ENCODE measurements at regions not wholly inside any gene's neighbourhood (a gene's known extent, or its start where the extent isn't known, plus 50 kb on each side); places are given as distances from the start of the nearest gene placed in this dataset.
"Not testable (repeated sequence)": the region's sequence is repeated elsewhere in the genome, so short reads cannot be mapped to it uniquely, and the experiment has no call there.

GRCh38 chr20:54806462-54806861, 331.1 kb downstream of the DOK5 start:
- Mint-ChIP-seq H3K4me1 (ENCODE audit: low read depth) (no peaks in the 10 kb centered on the region), H3K4me3 (ENCODE audit: unreplicated experiment) (no peak overlapping the region), H3K9me3 (ENCODE audit: low read depth) (no peaks in the 10 kb centered on the region), H3K27me3 (ENCODE audit: low read depth) (no peaks in the 10 kb centered on the region), H3K36me3 (ENCODE audit: low read depth) (no peaks in the 10 kb centered on the region), H3K27ac (ENCODE audit: unreplicated experiment) (no peak overlapping the region)
- DNase-seq (ENCODE audit: low spot score), result no peak
- TF ChIP-seq CTCF (IDR thresholded peaks at IDR 0.05), result no peak

GRCh38 chr20:54794874-54795273, 319.5 kb downstream of the DOK5 start:
- Mint-ChIP-seq H3K4me1 (ENCODE audit: low read depth) (no peaks in the 10 kb centered on the region), H3K9me3 (ENCODE audit: low read depth) (peaks cover 29% of the 10 kb centered on the region), H3K36me3 (ENCODE audit: low read depth) (no peaks in the 10 kb centered on the region), H3K27me3 (ENCODE audit: low read depth) (no peaks in the 10 kb centered on the region), H3K27ac (ENCODE audit: unreplicated experiment) (no peak overlapping the region), H3K4me3 (ENCODE audit: unreplicated experiment) (no peak overlapping the region)
- no peak for DNase-seq (ENCODE audit: low spot score)
- TF ChIP-seq CTCF (IDR thresholded peaks at IDR 0.05), result no peak

- Mint-ChIP-seq H3K36me3 (ENCODE audit: low read depth) (no peaks in the 10 kb centered on the region), H3K27me3 (ENCODE audit: low read depth) (no peaks in the 10 kb centered on the region), H3K27ac (ENCODE audit: unreplicated experiment) (no peak overlapping the region), H3K9me3 (ENCODE audit: low read depth) (peaks cover 34% of the 10 kb centered on the region), H3K4me1 (ENCODE audit: low read depth) (no peaks in the 10 kb centered on the region), H3K4me3 (ENCODE audit: unreplicated experiment) (no peak overlapping the region)
- no peak for DNase-seq (ENCODE audit: low spot score)
- TF ChIP-seq CTCF (IDR thresholded peaks at IDR 0.05), result no peak
Measured at GRCh38 chr20:54794110-54794509, 318.7 kb downstream of the DOK5 start.

- H3K4me3 Mint-ChIP-seq (ENCODE audit: unreplicated experiment), result no peak overlapping the region
- DNase-seq (ENCODE audit: low spot score), result no peak
- no peaks in the 10 kb centered on the region for H3K36me3 Mint-ChIP-seq (ENCODE audit: low read depth)
- no peaks in the 10 kb centered on the region for H3K4me1 Mint-ChIP-seq (ENCODE audit: low read depth)
- no peak for TF ChIP-seq CTCF (IDR thresholded peaks at IDR 0.05)
- no peak overlapping the region for H3K27ac Mint-ChIP-seq (ENCODE audit: unreplicated experiment)
- no peaks in the 10 kb centered on the region for H3K27me3 Mint-ChIP-seq (ENCODE audit: low read depth)
- peaks cover 39% of the 10 kb centered on the region for H3K9me3 Mint-ChIP-seq (ENCODE audit: low read depth)
Measured at GRCh38 chr20:54793291-54793992, 318.0 kb downstream of the DOK5 start.

- Mint-ChIP-seq H3K9me3 (ENCODE audit: low read depth) (peaks cover 42% of the 10 kb centered on the region), H3K27ac (ENCODE audit: unreplicated experiment) (no peak overlapping the region), H3K36me3 (ENCODE audit: low read depth) (no peaks in the 10 kb centered on the region), H3K4me3 (ENCODE audit: unreplicated experiment) (no peak overlapping the region), H3K4me1 (ENCODE audit: low read depth) (no peaks in the 10 kb centered on the region), H3K27me3 (ENCODE audit: low read depth) (no peaks in the 10 kb centered on the region)
- TF ChIP-seq CTCF (IDR thresholded peaks at IDR 0.05), result no peak
- no peak for DNase-seq (ENCODE audit: low spot score)
Measured at GRCh38 chr20:54792688-54793087, 317.3 kb downstream of the DOK5 start.

- H3K4me3 Mint-ChIP-seq (ENCODE audit: unreplicated experiment); DNase-seq (ENCODE audit: low spot score); H3K27ac Mint-ChIP-seq (ENCODE audit: unreplicated experiment); H3K27me3 Mint-ChIP-seq (ENCODE audit: low read depth); H3K36me3 Mint-ChIP-seq (ENCODE audit: low read depth); H3K4me1 Mint-ChIP-seq (ENCODE audit: low read depth): not testable (repeated sequence)
- peaks cover 44% of the 10 kb centered on the region for H3K9me3 Mint-ChIP-seq (ENCODE audit: low read depth)
Measured at GRCh38 chr20:54788260-54788659, 312.9 kb downstream of the DOK5 start.

- not testable (repeated sequence) for H3K27me3 Mint-ChIP-seq (ENCODE audit: low read depth); H3K9me3 Mint-ChIP-seq (ENCODE audit: low read depth); H3K36me3 Mint-ChIP-seq (ENCODE audit: low read depth); H3K4me1 Mint-ChIP-seq (ENCODE audit: low read depth); DNase-seq (ENCODE audit: low spot score); H3K27ac Mint-ChIP-seq (ENCODE audit: unreplicated experiment); H3K4me3 Mint-ChIP-seq (ENCODE audit: unreplicated experiment)
Measured at GRCh38 chr20:54782758-54783157, 307.4 kb downstream of the DOK5 start.

Data from chondrocyte (in vitro differentiated cells).